Spinal cord (tissue), 9 donors: ENCODE measurements at regions not wholly inside any gene's neighbourhood (a gene's known extent, or its start where the extent isn't known, plus 50 kb on each side); places are given as distances from the start of the nearest gene placed in this dataset.

Experiments used
- DNase-seq, 6 donors: peaks; one replicate each; pipeline versions ENCODE4 v3.0.0 to v3.0.0-alpha.2; 2013 to 2015; ENCODE audit warnings: low spot score in 6 of 6, low read depth in 4 of 6
- H3K27ac ChIP-seq: one replicate; pipeline ENCODE4 v1.5.1; 2013; ENCODE audit warnings: low read depth, low read length, control low read depth
- H3K27me3 ChIP-seq: one replicate; pipeline ENCODE4 v1.6.1; 2013; ENCODE audit warnings: low read length; ENCODE audit not compliant: control insufficient read depth, insufficient read depth
- H3K36me3 ChIP-seq: one replicate; pipeline ENCODE4 v1.6.1; 2013; ENCODE audit warnings: low read length; ENCODE audit not compliant: control insufficient read depth, insufficient read depth
- H3K4me1 ChIP-seq: one replicate; pipeline ENCODE4 v1.6.1; 2013; ENCODE audit warnings: low read length; ENCODE audit not compliant: control insufficient read depth, insufficient read depth
- H3K4me3 ChIP-seq: one replicate; pipeline ENCODE4 v1.5.1; 2013; ENCODE audit warnings: low read depth, low read length, control low read depth
- H3K9me3 ChIP-seq: one replicate; pipeline ENCODE4 v1.6.1; 2013; ENCODE audit warnings: low read length; ENCODE audit not compliant: control insufficient read depth, insufficient read depth
- WGBS: methylation state at CpG from one replicate; pipeline ENCODE4 v1.1.5; 2013; ENCODE audit warnings: missing lambda C conversion rate; ENCODE audit not compliant: insufficient coverage; 5-methylcytosine and 5-hydroxymethylcytosine counted together
- donor health status: healthy.

DNA sequence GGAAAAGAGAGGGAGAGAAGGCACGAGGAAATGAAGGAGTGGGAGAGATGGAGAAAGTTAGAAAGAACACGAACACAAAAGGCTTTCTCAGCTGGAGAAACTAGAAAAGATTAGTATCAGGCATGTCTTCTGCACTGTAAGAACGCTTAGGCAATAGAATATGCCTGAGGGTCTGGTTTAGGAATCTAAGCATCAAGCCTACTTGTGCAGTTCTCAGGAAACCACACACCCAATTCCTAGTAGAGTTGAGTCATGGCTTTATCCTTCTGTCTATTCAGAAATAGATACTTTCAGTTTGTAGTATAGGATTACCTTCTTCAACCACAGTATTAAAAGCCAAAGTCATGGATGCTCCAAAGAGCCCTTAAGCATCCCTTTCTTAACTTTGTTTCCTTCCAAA lies 969.4 kb downstream of the NTRK3 start:
- H3K9me3 ChIP-seq, result no peaks in the 10 kb centered on the region
- H3K4me1 ChIP-seq, result no peaks in the 10 kb centered on the region
- no peak for DNase-seq
- no peaks in the 10 kb centered on the region for H3K36me3 ChIP-seq
- no peak overlapping the region for H3K4me3 ChIP-seq
- 95% methylated on average over 2 of the region's 3 CpGs for WGBS
- H3K27me3 ChIP-seq, result no peaks in the 10 kb centered on the region
- H3K27ac ChIP-seq, result no peak overlapping the region

DNA sequence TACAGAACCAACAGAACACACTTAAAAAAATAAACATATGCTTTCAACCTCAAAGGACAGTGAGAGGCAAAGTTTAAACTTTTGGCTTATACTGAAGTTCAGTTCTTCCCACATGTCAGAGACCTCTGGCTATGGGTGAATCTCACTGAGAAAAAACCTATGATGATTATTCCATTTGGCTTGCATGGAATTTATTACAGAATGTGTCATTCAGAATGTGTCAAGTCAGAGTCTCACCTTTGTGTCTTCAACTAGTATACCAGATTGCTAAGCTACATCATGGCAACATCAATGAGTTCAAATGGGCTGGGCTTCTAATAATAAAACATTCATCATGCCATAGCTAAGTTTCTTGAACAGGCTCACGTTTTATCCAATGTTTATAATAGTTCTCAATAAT lies 987.0 kb downstream of the NTRK3 start:
- WGBS, result no CpG with 5 or more reads among the region's 1 CpG
- Histone ChIP-seq H3K4me3 (no peak overlapping the region), H3K9me3 (no peaks in the 10 kb centered on the region), H3K36me3 (no peaks in the 10 kb centered on the region), H3K27ac (no peak overlapping the region), H3K4me1 (no peaks in the 10 kb centered on the region), H3K27me3 (no peaks in the 10 kb centered on the region)
- DNase-seq, result no peak

DNA sequence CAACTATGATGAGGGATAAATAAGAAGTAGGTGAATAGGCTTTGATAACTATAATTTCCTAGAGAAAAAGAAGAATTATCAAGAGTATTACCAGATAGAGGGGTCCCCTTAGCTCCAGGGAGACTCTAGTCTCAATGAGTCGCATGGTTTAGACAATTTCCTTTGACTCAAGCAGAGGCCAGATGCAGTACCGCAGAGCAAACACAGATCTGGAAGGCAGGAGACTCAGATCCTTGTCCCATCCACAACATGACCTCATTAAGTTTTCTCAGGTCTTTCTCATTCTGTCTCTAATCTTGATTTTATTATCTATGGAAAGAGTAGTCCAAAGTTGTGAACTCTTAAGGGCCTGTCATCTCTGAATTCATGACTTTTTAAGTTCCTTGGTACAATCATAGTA lies 987.9 kb downstream of the NTRK3 start:
- Histone ChIP-seq H3K9me3 (no peaks in the 10 kb centered on the region), H3K4me3 (no peak overlapping the region), H3K4me1 (no peaks in the 10 kb centered on the region), H3K36me3 (no peaks in the 10 kb centered on the region), H3K27me3 (no peaks in the 10 kb centered on the region), H3K27ac (no peak overlapping the region)
- no peak for DNase-seq
- WGBS, result 100% methylated on average over 1 of the region's 2 CpGs

DNA sequence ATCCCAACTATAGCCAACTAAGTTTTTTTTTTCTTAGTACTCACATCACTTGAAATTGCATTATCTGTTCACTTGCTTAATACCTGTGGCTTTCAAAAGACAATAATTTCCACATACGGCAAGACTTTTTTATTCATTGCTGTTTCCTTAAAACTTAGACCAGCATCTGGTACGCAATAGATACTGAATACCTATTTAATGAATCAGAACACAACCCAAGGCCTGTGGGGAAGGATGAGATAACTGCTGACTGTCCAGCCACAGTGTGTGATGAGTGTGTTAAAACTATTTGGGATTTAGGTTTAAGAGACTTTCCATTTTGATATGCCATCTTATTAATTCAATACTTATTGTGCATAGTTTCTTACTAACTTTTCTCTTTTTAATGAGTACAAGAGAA lies 988.7 kb downstream of the NTRK3 start:
- Histone ChIP-seq H3K4me3 (no peak overlapping the region), H3K27ac (no peak overlapping the region), H3K4me1 (no peaks in the 10 kb centered on the region), H3K36me3 (no peaks in the 10 kb centered on the region), H3K27me3 (no peaks in the 10 kb centered on the region), H3K9me3 (no peaks in the 10 kb centered on the region)
- DNase-seq, result no peak
- no CpG with 5 or more reads among the region's 2 CpGs for WGBS

DNA sequence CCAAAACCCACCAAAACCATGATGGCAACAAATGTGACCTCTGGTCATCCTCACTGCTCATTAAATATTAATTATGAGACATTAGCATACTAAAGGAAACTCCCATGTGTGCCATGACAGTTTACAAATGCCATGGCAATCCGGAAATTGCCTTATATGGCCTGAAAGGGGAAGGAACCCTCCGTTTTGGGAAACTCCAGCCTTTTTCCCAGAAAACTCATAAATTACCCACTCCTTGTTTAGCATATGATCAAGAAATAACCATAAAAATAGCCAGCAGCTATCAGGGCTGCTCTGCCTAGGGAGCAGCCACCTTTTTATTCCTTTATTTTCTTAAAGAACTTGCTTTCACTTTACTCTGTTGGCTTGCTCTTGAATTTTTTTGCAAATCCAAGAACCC lies 992.7 kb downstream of the NTRK3 start:
- no peak for DNase-seq
- Histone ChIP-seq H3K27me3 (no peaks in the 10 kb centered on the region), H3K27ac (no peak overlapping the region), H3K36me3 (no peaks in the 10 kb centered on the region), H3K9me3 (no peaks in the 10 kb centered on the region), H3K4me1 (no peaks in the 10 kb centered on the region), H3K4me3 (no peak overlapping the region)
- 60% methylated on average over 1 of the region's 2 CpGs for WGBS

DNA sequence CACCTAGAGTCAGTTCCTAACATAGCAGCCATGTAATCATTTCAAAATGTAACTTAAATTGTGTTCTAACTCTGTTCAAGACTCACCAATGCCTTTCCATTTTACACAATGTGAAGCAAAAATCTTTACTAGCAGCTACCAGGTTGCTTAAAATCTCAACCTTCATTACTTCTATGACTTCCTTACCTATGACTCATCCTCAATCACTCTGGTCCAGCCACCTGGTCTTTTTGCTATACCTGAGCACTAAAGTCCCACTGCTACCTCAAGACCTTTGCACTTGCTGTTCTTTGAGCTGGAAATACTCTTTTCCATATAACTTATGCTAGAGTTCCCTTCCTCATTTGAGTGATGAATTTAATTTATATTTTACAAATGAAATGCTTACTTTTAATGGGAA lies 993.2 kb downstream of the NTRK3 start:
- Histone ChIP-seq H3K36me3 (no peaks in the 10 kb centered on the region), H3K9me3 (no peaks in the 10 kb centered on the region), H3K4me3 (no peak overlapping the region), H3K4me1 (no peaks in the 10 kb centered on the region), H3K27me3 (no peaks in the 10 kb centered on the region), H3K27ac (no peak overlapping the region)
- no peak for DNase-seq

DNA sequence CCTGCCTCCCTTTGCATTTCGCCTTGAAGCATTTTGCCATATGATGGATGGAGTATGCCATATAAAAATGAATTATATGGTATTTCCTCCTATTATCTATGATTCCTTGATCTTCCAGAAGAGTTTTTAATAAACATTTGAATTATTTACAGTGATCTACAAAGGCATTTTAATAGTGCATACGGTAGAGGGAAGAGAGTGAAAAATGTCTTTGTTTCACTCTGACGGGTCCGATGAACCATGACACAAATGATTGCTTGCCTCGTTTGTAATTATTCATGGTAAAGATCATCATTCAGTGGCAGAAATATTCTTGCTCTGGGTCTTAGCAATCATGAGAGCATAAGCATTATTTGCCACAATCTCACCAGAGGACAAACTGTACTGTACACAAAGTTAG lies 1010.9 kb downstream of the NTRK3 start:
- no peak overlapping the region for H3K4me3 ChIP-seq
- H3K36me3 ChIP-seq, result no peaks in the 10 kb centered on the region
- no peaks in the 10 kb centered on the region for H3K9me3 ChIP-seq
- DNase-seq, result peak in 1 of 6 donors; percentile 47
- no peaks in the 10 kb centered on the region for H3K27me3 ChIP-seq
- 50% methylated on average over 1 of the region's 5 CpGs for WGBS
- H3K27ac ChIP-seq, result no peak overlapping the region
- no peaks in the 10 kb centered on the region for H3K4me1 ChIP-seq

DNA sequence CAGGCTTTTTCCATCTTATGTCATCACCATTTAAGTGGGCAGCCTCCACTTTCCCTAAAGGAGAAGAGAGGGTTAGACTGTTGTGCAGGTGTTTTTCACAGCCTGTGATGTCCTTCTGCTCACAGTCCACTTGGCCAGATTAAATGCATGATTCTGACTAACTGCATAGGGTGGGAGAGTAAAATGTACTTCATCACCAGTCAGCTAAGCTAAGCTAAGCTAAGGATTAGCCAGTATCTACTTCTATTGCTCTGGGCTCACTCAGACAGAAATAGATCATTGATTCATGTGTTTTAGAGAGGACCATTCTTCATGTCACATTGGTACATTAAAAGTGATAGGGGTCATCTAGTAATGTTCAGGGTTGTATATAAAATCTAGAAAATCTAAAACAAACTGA lies 1013.1 kb downstream of the NTRK3 start:
- peak in 1 of 6 donors; percentile 0 for DNase-seq
- Histone ChIP-seq H3K9me3 (no peaks in the 10 kb centered on the region), H3K36me3 (no peaks in the 10 kb centered on the region), H3K27ac (no peak overlapping the region), H3K27me3 (no peaks in the 10 kb centered on the region), H3K4me3 (no peak overlapping the region), H3K4me1 (no peaks in the 10 kb centered on the region)

DNA sequence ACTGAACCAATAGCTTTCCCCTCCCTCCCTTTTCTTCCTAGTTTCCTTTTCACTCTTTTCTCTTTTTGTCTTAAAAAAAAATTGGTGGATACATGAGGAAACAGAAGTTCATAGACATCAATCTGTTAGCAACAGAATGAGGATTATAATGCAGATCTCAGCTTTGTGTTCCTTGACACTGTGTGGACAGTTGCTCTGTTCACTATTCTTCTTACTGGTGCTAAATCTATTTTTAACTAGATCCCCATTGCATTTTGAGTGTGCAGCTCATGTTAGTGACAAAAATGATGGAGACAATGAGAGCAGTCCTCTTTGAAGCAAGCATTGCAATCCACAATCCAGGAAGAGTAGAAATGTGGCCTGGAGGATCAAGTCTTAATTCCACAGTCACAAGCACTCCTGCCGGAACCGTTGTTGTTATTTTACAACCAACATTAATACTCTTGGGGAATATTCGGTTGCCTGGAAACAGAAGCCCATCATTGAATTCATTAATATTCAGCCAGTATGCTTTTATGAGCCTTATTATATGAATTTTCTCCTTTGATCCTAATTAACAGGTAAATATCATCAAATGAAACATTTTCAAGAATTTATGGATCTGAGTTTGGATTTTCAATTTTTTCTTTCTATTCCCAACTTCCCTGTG lies 1016.8 kb downstream of the NTRK3 start:
- Histone ChIP-seq H3K27ac (no peak overlapping the region), H3K4me3 (no peak overlapping the region), H3K9me3 (no peaks in the 10 kb centered on the region), H3K36me3 (no peaks in the 10 kb centered on the region), H3K4me1 (no peaks in the 10 kb centered on the region), H3K27me3 (no peaks in the 10 kb centered on the region)
- DNase-seq, result peak in 2 of 6 donors; percentile 14 to 88
- WGBS, result no CpG with 5 or more reads among the region's 3 CpGs

DNA sequence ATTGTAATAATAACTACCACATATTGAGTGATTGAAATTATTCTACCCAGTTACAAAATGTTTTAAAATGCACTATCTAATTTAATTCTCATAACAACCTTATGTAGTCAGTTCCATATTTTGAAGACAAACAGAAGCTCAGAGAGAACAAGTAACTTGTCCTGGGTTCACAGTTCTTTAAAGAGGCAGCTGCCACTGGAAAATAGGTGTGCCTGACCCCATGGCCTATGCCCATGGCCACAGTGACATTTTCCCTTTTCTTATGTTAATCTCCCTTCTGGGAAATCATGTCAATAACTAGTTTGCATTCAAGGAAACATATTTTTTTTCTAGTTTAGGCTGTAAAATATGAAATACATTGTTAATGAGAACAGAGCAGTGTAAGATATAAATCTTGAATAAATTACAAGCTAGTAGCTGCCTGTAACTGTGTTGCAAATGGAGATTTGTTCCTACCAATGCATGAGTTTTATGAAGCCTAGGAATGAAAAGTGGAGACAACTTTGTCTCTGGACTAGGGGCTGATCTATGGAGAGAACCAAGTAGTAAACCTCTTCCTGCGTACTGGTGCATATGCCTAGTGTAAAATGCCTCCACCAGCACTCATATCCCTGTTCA lies 1018.0 kb downstream of the NTRK3 start:
- no peak for DNase-seq
- WGBS, result no CpG with 5 or more reads among the region's 1 CpG

More for the DNA sequence above, 1018.0 kb downstream of the NTRK3 start:
- no peaks in the 10 kb centered on the region for H3K9me3 ChIP-seq
- no peaks in the 10 kb centered on the region for H3K36me3 ChIP-seq
- no peaks in the 10 kb centered on the region for H3K4me1 ChIP-seq
- H3K27me3 ChIP-seq, result no peaks in the 10 kb centered on the region
- no peak overlapping the region for H3K27ac ChIP-seq
- no peak overlapping the region for H3K4me3 ChIP-seq
